Esophagus muscularis mucosa (tissue), 4 donors: ENCODE measurements at regions not wholly inside any gene's neighbourhood (a gene's known extent, or its start where the extent isn't known, plus 50 kb on each side); places are given as distances from the start of the nearest gene placed in this dataset.

Source experiments
- CTCF ChIP-seq, 3 experiments: fragments of 200-600 bp in 2 of 3; fragments of 450-650 bp in 1 of 3; sonication (generic) in 2 of 3; IDR thresholded peaks; one replicate each; pipeline ENCODE4 v1.5.1; 2017 to 2019; ENCODE audit warnings: antibody characterized with exemption in 3 of 3, mild to moderate bottlenecking in 2 of 3, moderate library complexity in 1 of 3
- EP300 ChIP-seq: sonication (generic); formaldehyde crosslinking; IDR thresholded peaks from one replicate; pipeline ENCODE4 v1.6.1; 2017; ENCODE audit warnings: antibody characterized with exemption
- POLR2A ChIP-seq: fragments of 450-650 bp; IDR thresholded peaks from one replicate; pipeline ENCODE4 v1.6.1; 2017; ENCODE audit warnings: antibody characterized with exemption, moderate library complexity, mild to moderate bottlenecking, low read depth
- POLR2AphosphoS5 ChIP-seq, 2 donors: sonication (generic); formaldehyde crosslinking; IDR thresholded peaks; one replicate each; pipeline ENCODE4 v1.6.1; 2017; ENCODE audit warnings: antibody characterized with exemption in 2 of 2

DNA sequence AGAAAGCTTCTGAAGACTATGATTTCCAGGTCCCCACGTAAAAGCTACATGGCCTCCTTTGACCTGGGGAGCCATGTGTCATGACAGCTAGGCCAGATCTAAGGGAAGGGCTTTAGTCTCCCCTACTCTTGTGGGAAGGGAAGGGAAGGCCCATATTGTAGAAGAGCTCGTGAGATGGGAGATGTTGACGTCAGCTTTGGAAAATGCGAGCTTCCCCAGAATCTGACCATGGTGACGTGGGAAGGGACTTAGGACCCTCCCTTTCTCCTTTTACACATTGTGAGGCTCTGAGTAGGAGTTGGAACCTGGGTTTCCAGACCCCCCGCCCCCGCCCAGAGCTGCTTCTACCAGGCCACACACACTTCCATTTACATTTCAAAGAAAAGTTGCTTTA lies 165.5 kb downstream of the SYK start:
- TF ChIP-seq CTCF (IDR thresholded peaks at IDR 0.05) (no peak), POLR2AphosphoS5 (IDR thresholded peaks at IDR 0.05) (no peak), POLR2A (no peak), EP300 (no peak)
